ENCODE measurements at regions not wholly inside any gene's neighbourhood (a gene's known extent, or its start where the extent isn't known, plus 50 kb on each side); places are given as distances from the start of the nearest gene placed in this dataset.
"Not testable (repeated sequence)": the region's sequence is repeated elsewhere in the genome, so short reads cannot be mapped to it uniquely, and the experiment has no call there.

DNA sequence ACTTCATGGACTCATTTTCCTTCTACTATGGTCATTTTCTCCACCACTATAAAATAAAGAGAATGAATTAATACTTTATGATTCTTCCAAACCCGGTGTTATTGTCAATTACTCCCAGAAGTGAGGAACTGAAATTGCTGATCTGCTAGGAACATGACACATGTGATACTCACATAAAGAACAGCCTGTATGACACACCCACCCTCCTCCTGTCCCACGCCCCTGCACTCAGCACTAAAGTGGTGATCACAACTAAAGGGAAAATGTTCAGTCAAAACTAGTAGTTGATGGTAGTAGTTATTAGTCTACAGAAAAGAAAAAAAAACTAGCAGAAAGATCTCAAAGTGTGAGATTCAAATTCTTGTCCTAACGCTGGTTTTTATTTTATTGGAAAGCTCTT is 1508.3 kb downstream of the RAPGEF2 start:
- H3K27ac Mint-ChIP-seq = no peak overlapping the region
- H3K4me1 Mint-ChIP-seq = no peaks in the 10 kb centered on the region
- H3K9me3 Mint-ChIP-seq = peaks cover 3% of the 10 kb centered on the region
- no peaks in the 10 kb centered on the region for H3K36me3 Mint-ChIP-seq
- H3K27me3 Mint-ChIP-seq = no peaks in the 10 kb centered on the region
- no peak for DNase-seq
- H3K4me3 Mint-ChIP-seq = no peak overlapping the region
- CTCF ChIA-PET = no interaction called here

DNA sequence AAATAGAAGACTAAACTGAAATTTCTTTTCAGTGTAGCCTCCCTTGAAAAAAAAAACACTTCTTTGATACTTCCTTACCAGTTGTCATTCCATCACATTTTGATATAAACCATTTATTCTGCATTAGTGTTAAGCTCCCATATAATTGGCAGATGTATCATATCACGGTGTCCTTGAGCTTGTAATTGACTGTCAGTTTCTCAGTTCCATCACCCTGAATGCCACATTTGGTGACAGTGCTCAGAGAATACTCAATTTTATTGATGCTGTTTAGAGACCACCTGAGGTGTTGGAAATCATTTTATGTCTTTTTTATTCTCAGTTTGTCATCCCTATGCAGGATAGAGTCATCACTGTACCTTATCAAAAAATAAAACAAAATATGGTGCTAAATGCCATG is 1528.2 kb downstream of the RAPGEF2 start:
- DNase-seq = no peak
- CTCF ChIA-PET = no interaction called here

GRCh38 chr4:160652790-160653189 is 1511.0 kb downstream of the FSTL5 start:
- Mint-ChIP-seq H3K27ac (no peak overlapping the region), H3K36me3 (no peaks in the 10 kb centered on the region), H3K4me3 (no peak overlapping the region), H3K9me3 (no peaks in the 10 kb centered on the region), H3K4me1 (no peaks in the 10 kb centered on the region), H3K27me3 (no peaks in the 10 kb centered on the region)
- CTCF ChIA-PET = no interaction called here
- no peak for DNase-seq

More for the DNA sequence above, 1528.2 kb downstream of the RAPGEF2 start:
- no peak overlapping the region for H3K27ac Mint-ChIP-seq
- peaks cover 8% of the 10 kb centered on the region for H3K9me3 Mint-ChIP-seq
- no peaks in the 10 kb centered on the region for H3K36me3 Mint-ChIP-seq
- no peaks in the 10 kb centered on the region for H3K4me1 Mint-ChIP-seq
- no peak overlapping the region for H3K4me3 Mint-ChIP-seq
- H3K27me3 Mint-ChIP-seq = no peaks in the 10 kb centered on the region

DNA sequence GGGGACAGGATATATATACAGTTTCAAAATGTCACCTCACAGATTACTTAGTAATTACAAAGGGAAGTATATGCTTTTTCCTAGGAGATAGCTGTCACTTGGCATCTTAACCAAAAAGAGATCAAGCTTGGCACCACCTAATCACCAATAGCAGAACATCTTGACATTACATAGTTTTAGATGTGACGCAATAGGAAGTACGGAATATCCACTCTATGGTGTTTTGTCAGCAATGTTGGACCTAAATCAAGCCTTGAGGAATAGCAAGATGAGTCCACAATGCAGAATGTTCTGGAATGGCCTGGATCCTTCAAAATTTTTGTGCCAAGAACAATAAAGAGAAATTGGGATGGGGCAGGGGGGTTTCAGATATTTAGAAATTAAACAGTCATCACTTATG is 1488.2 kb downstream of the FSTL5 start:
- peaks cover 4% of the 10 kb centered on the region for H3K9me3 Mint-ChIP-seq
- DNase-seq = no peak
- H3K36me3 Mint-ChIP-seq = no peaks in the 10 kb centered on the region
- no peaks in the 10 kb centered on the region for H3K27me3 Mint-ChIP-seq
- H3K27ac Mint-ChIP-seq = no peak overlapping the region
- CTCF ChIA-PET = no interaction called here
- no peaks in the 10 kb centered on the region for H3K4me1 Mint-ChIP-seq
- no peak overlapping the region for H3K4me3 Mint-ChIP-seq

DNA sequence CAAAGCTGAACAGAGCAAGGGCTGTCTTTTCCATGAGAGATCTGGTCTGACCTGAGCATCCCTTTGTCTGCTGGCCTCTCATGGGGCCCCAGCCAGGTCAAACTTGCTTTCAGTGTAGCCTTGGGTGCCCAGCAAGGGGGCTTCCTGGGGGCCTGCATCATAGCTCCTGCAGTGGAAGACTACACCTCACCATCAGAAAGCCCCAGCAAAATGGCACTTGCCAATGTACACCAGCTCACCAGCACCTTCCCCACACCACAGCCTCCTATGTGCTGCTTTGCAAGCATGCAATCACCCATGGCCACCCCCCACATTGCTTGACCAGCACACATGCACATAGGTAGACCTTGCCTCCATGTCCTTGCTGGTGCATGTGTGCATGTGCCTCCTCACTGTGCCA is 1478.1 kb downstream of the FSTL5 start:
- no peak overlapping the region for H3K4me3 Mint-ChIP-seq
- DNase-seq = no peak
- H3K27ac Mint-ChIP-seq = no peak overlapping the region
- no peaks in the 10 kb centered on the region for H3K27me3 Mint-ChIP-seq
- CTCF ChIA-PET = no interaction called here
- H3K9me3 Mint-ChIP-seq = peaks cover 5% of the 10 kb centered on the region
- H3K4me1 Mint-ChIP-seq = no peaks in the 10 kb centered on the region
- no peaks in the 10 kb centered on the region for H3K36me3 Mint-ChIP-seq

- no peaks in the 10 kb centered on the region for H3K36me3 Mint-ChIP-seq
- H3K4me3 Mint-ChIP-seq = no peak overlapping the region
- CTCF ChIA-PET = no interaction called here
- no peaks in the 10 kb centered on the region for H3K4me1 Mint-ChIP-seq
- no peaks in the 10 kb centered on the region for H3K27me3 Mint-ChIP-seq
- no peak for DNase-seq
- H3K9me3 Mint-ChIP-seq = peaks cover 6% of the 10 kb centered on the region
- H3K27ac Mint-ChIP-seq = no peak overlapping the region
Observed at GRCh38 chr4:160701671-160702070, 1462.1 kb downstream of the FSTL5 start.

- Mint-ChIP-seq H3K36me3 (no peaks in the 10 kb centered on the region), H3K27me3 (no peaks in the 10 kb centered on the region), H3K27ac (no peak overlapping the region), H3K9me3 (peaks cover 8% of the 10 kb centered on the region), H3K4me1 (no peaks in the 10 kb centered on the region), H3K4me3 (no peak overlapping the region)
- CTCF ChIA-PET = no interaction called here
- no peak for DNase-seq
Observed at GRCh38 chr4:160709026-160709425, 1454.8 kb downstream of the FSTL5 start.

DNA sequence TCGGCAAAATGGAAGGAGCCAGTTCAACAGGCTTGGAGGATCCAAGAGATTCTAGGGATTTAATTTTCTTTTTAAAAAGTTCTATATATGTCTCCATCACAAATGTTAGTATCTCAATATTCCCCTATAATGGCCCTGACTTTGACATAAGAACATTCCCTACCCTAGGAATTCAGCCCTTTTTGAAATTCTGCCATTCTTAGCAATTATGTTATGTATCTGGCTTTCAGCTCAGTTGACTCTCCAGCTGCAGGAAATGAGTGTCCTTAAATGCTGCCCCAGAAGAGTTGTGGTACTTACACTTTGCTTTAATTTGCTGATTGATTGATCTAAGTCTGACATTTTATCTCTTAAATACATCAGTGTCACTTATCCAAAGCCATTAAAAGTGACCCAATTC is 1454.3 kb downstream of the FSTL5 start:
- no peaks in the 10 kb centered on the region for H3K4me1 Mint-ChIP-seq
- H3K27me3 Mint-ChIP-seq = no peaks in the 10 kb centered on the region
- H3K4me3 Mint-ChIP-seq = no peak overlapping the region
- DNase-seq = no peak
- H3K9me3 Mint-ChIP-seq = peaks cover 8% of the 10 kb centered on the region
- no peaks in the 10 kb centered on the region for H3K36me3 Mint-ChIP-seq
- no peak overlapping the region for H3K27ac Mint-ChIP-seq
- CTCF ChIA-PET = no interaction called here

DNA sequence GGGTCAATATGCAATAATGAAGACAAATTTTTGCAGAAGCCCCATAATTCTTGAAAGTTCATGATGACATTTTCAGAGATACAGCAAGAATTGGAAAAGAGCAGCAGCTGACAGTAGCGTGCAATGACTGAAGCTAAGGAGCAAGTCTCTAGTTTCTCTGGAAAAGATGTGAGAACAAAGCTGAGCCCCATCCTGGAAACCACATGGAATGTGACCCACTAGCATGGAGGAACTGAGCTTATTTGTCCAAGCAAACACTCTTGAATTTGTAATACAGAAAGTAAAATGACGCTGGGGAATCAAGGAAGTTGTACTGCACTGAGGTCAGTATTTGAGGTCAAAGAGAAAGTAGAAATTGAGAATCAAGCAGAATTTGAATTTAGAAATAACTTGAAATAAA is 1447.2 kb downstream of the FSTL5 start:
- Mint-ChIP-seq H3K36me3 (no peaks in the 10 kb centered on the region), H3K4me3 (no peak overlapping the region), H3K4me1 (no peaks in the 10 kb centered on the region), H3K27ac (no peak overlapping the region), H3K9me3 (peaks cover 2% of the 10 kb centered on the region), H3K27me3 (no peaks in the 10 kb centered on the region)
- CTCF ChIA-PET = no interaction called here
- no peak for DNase-seq

GRCh38 chr4:160717848-160718247 is 1446.0 kb downstream of the FSTL5 start:
- Mint-ChIP-seq H3K9me3 (peaks cover 2% of the 10 kb centered on the region), H3K4me1 (no peaks in the 10 kb centered on the region), H3K27me3 (no peaks in the 10 kb centered on the region), H3K36me3 (no peaks in the 10 kb centered on the region), H3K27ac (no peak overlapping the region), H3K4me3 (no peak overlapping the region)
- DNase-seq = no peak
- CTCF ChIA-PET = no interaction called here

- no peak for DNase-seq
- no peaks in the 10 kb centered on the region for H3K36me3 Mint-ChIP-seq
- no peaks in the 10 kb centered on the region for H3K9me3 Mint-ChIP-seq
- H3K27me3 Mint-ChIP-seq = no peaks in the 10 kb centered on the region
- H3K27ac Mint-ChIP-seq = no peak overlapping the region
- no peak overlapping the region for H3K4me3 Mint-ChIP-seq
- CTCF ChIA-PET = no interaction called here
- H3K4me1 Mint-ChIP-seq = no peaks in the 10 kb centered on the region
Observed at GRCh38 chr4:160724063-160724462, 1439.7 kb downstream of the FSTL5 start.

- CTCF ChIA-PET = no interaction called here
Observed at GRCh38 chr4:160745126-160745525, 1418.7 kb downstream of the FSTL5 start.

GRCh38 chr4:160746585-160746984 is 1417.2 kb downstream of the FSTL5 start:
- H3K27ac Mint-ChIP-seq, CTCF ChIA-PET, H3K4me3 Mint-ChIP-seq, H3K4me1 Mint-ChIP-seq, H3K36me3 Mint-ChIP-seq, DNase-seq, H3K27me3 Mint-ChIP-seq: not testable (repeated sequence)
- peaks cover 16% of the 10 kb centered on the region for H3K9me3 Mint-ChIP-seq

More at GRCh38 chr4:160745126-160745525, 1418.7 kb downstream of the FSTL5 start:
- H3K4me3 Mint-ChIP-seq = no peak overlapping the region
- no peak overlapping the region for H3K27ac Mint-ChIP-seq
- H3K4me1 Mint-ChIP-seq = no peaks in the 10 kb centered on the region
- H3K36me3 Mint-ChIP-seq = no peaks in the 10 kb centered on the region
- H3K27me3 Mint-ChIP-seq = no peaks in the 10 kb centered on the region
- DNase-seq = no peak
- peaks cover 15% of the 10 kb centered on the region for H3K9me3 Mint-ChIP-seq

GRCh38 chr4:160772668-160773067 is 1391.1 kb downstream of the FSTL5 start:
- H3K4me3 Mint-ChIP-seq = no peak overlapping the region
- H3K27ac Mint-ChIP-seq = no peak overlapping the region
- no peaks in the 10 kb centered on the region for H3K4me1 Mint-ChIP-seq
- H3K27me3 Mint-ChIP-seq = no peaks in the 10 kb centered on the region
- CTCF ChIA-PET = no interaction called here
- no peak for DNase-seq
- peaks cover 2% of the 10 kb centered on the region for H3K9me3 Mint-ChIP-seq
- H3K36me3 Mint-ChIP-seq = no peaks in the 10 kb centered on the region

DNA sequence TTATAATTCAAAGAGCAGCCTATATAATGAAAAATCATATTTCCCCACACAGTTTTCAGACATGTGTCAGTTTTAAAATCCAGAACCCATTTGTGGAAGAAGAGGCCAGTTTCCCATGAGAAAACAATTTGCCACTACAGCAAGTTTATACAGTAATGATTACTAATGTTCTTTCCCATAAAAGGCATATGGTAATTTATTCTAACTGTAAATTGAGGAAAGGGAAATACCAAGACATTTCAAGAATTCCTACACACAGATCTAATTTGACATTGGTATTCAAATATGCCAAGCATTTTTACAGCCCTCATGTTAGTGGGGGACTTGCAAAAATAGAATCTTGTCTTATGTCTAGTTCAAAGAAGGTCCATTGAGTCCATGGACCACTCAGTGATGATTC is 1368.6 kb downstream of the FSTL5 start:
- Mint-ChIP-seq H3K9me3 (peaks cover 19% of the 10 kb centered on the region), H3K4me1 (no peaks in the 10 kb centered on the region), H3K27ac (no peak overlapping the region), H3K27me3 (no peaks in the 10 kb centered on the region), H3K36me3 (no peaks in the 10 kb centered on the region), H3K4me3 (no peak overlapping the region)
- DNase-seq = no peak
- CTCF ChIA-PET = no interaction called here

DNA sequence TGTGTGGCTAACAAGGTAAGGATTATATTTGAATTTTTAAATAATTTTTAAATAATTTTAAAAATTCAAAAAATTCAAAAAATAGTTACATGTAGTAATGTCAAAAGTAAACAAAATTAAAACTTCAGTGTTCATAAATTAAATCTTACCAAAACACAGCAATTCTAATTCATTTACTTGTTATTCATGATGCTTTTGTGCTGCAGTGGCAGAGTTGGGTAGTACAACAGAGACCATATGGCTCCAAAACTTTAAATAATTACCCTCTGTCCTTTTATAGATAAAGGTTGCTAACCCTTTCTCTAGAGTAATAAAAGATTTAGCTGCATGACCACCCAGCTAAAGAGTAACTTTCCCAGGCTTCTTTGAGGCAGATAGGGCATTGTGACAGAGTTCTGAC is 1355.6 kb downstream of the FSTL5 start:
- no peak overlapping the region for H3K4me3 Mint-ChIP-seq
- H3K27ac Mint-ChIP-seq = no peak overlapping the region
- DNase-seq = no peak
- H3K4me1 Mint-ChIP-seq = no peaks in the 10 kb centered on the region
- CTCF ChIA-PET = no interaction called here
- H3K9me3 Mint-ChIP-seq = peaks cover 3% of the 10 kb centered on the region
- H3K27me3 Mint-ChIP-seq = no peaks in the 10 kb centered on the region
- no peaks in the 10 kb centered on the region for H3K36me3 Mint-ChIP-seq

Data from activated naive CD4-positive, alpha-beta T cell treated with anti-CD3 and anti-CD28 coated beads, Interleukin-2, amount 10 ng/mL, durations not matched to agents 7 days and 5 days (primary cell).